ENCODE measurements at regions not wholly inside any gene's neighbourhood (a gene's known extent, or its start where the extent isn't known, plus 50 kb on each side); places are given as distances from the start of the nearest gene placed in this dataset.

GRCh38 chr4:181608181-181608580 is 635.0 kb upstream of the TENM3 start:
- in situ Hi-C loops (cut with MboI; ENCODE audit: low pct_unique_long_range_greater_than_20kb in 2 of 9, low sequenced_read_pairs in 9 of 9, unreplicated experiment in 9 of 9): no loop called here
- WGBS, 10 experiments: 0 to 86% (median 55%) methylated on average over 1 to 2 of the region's 2 CpGs; no CpG with 5 or more reads in 2 of the 10 experiments
- no peak overlapping the region for H3K4me3 ChIP-seq
- peaks cover 12 to 31% of the 10 kb centered on the region in 2 donors for H3K4me1 ChIP-seq (replicated peaks in 1 of 2)
- no peak for ATAC-seq (replicated peaks in 6 of 8)
- no peak overlapping the region for H3K27ac ChIP-seq

DNA sequence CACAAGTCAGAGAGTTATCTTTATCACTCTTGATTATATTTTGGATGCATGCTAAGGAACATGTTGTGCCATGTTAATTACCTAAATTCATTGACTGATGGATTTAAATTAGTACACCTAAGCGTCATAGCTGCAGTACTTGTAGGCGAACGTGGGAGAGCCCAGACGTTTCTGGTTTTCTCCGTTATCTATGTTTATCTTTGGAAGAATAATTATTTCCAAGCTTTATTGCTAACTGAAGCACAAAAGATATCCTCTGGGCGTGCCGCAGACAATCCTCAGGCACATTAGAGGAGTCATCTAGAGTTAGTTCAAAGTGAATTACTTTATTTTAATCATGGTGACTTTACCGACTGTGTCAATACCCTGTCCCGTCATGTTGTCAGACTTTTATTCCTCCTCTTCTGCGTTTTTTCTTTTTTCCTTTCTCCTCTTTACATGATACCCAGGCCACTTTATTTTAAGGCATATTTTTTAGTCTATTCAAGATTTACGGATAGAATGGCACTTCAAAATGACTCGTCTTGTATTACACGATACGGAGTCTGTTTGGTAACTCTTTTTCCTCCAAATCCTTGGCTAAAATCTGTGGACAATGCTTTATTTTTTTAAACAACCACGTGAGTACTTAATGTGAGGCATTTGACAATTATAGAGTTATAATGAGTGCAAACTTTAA is 632.0 kb upstream of the TENM3 start:
- in situ Hi-C loops (cut with MboI; ENCODE audit: low pct_unique_long_range_greater_than_20kb in 2 of 9, low sequenced_read_pairs in 9 of 9, unreplicated experiment in 9 of 9): no loop called here
- Histone ChIP-seq H3K4me1 (replicated peaks in 1 of 2) (peaks cover 12 to 31% of the 10 kb centered on the region in 2 donors), H3K4me3 (no peak overlapping the region), H3K27ac (no peak overlapping the region)
- WGBS, 10 experiments: 20 to 95% (median 78%) methylated on average over 6 to 15 of the region's 15 CpGs
- ATAC-seq (replicated peaks in 6 of 8): peak in 2 of 8 experiments; percentile 38 to 45

DNA sequence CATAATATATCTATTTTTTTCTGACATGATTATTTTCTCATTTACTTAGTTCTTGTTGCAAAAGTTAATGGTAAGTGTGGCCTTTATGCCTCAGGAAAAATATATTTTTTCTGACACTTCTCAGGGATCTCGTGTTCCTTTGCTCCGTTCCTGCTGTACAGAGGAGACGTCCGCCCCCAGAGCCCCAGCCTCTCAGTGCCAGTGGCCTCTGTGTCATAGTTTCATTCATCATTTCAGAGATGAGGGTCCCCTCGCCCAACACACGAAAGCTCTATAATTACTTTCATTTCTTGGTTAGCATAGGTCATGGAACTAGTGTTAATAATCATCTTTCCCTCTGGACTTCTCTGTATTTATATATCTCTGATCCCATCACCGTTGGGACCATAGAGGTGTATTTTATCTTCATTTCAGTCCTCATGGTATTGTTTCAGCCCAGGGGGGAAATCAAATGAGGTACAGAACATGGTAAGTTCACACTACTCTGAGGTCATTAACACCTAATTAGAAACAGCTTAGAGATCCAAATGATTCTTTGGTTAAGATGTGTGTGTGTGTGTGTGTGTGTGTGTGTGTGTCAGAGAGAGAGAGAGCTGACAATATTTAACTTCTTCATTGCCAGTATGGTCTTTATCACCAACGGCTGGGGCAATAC is 631.1 kb upstream of the TENM3 start:
- no peak overlapping the region for H3K27ac ChIP-seq
- ATAC-seq (replicated peaks in 6 of 8): peak in 5 of 8 experiments; percentile 65 to 96 (median 93)
- H3K4me3 ChIP-seq: no peak overlapping the region
- in situ Hi-C loops (cut with MboI; ENCODE audit: low pct_unique_long_range_greater_than_20kb in 2 of 9, low sequenced_read_pairs in 9 of 9, unreplicated experiment in 9 of 9): no loop called here
- peaks cover 12 to 31% of the 10 kb centered on the region in 2 donors for H3K4me1 ChIP-seq (replicated peaks in 1 of 2)
- WGBS, 10 experiments: 0 to 64% (median 37%) methylated on average over 1 to 7 of the region's 8 CpGs; no CpG with 5 or more reads in 1 of the 10 experiments

- no peak for ATAC-seq (replicated peaks in 6 of 8)
- WGBS, 10 experiments: 0 to 100% (median 71%) methylated on average over 1 to 5 of the region's 6 CpGs; no CpG with 5 or more reads in 1 of the 10 experiments
- in situ Hi-C loops (cut with MboI; ENCODE audit: low pct_unique_long_range_greater_than_20kb in 2 of 9, low sequenced_read_pairs in 9 of 9, unreplicated experiment in 9 of 9): no loop called here
- Histone ChIP-seq H3K4me3 (no peak overlapping the region), H3K27ac (no peak overlapping the region), H3K4me1 (replicated peaks in 1 of 2) (peaks cover 12 to 31% of the 10 kb centered on the region in 2 donors)
Observed at GRCh38 chr4:181613200-181613599, 630.0 kb upstream of the TENM3 start.

DNA sequence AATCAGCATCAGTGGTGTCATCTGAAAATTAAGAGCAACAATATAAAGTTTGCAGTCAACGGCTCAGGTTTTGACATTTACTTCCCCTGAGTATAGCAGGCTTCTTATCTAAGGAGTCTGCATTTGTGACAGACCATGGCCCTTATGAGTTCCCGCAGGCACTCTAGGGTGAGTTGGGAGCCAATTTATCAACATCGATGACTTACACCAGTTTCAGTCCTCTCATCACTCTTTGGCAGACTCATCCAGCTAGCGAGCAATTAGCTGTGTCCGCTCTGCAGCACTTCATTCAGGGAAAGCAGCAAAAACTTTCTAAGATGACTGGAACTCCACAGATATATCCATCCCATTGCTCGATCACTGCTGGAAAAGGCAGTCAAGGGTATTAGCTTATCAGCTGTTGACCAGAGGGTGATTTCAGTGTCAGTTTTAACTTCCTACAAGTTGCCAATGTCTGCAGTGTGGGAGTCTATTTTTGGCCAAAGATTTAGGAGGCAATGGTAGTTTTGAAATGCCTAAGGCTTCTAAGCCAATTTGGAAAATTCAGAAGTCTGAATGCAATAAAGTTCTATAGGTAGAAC is 625.1 kb upstream of the TENM3 start:
- in situ Hi-C loops (cut with MboI; ENCODE audit: low pct_unique_long_range_greater_than_20kb in 2 of 9, low sequenced_read_pairs in 9 of 9, unreplicated experiment in 9 of 9): no loop called here
- Histone ChIP-seq H3K27ac (no peak overlapping the region), H3K4me3 (no peak overlapping the region), H3K4me1 (replicated peaks in 1 of 2) (peaks cover 0 to 7% of the 10 kb centered on the region in 2 donors)
- no peak for ATAC-seq (replicated peaks in 6 of 8)
- WGBS, 10 experiments: 12 to 100% (median 91%) methylated on average over 1 to 6 of the region's 6 CpGs

DNA sequence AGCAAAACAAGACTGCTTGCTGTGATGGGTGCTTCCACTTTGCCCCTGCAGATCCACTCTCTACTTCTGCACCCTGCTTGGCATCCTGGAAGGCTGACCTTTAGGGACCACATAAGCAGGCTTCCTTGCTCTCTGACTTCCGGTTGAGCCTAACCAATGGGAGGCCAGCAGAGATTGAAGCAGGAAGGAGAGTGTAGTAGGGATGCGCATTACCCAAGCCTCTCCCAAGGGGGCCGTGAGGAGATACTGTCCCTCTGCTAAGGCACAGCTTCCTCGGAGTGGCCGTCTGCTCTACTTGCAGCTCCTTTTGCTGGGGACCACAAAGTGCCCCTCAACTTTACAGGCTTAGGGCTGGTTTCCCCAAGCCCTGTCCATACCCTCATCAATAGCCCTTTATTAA is 624.3 kb upstream of the TENM3 start:
- 0 to 100% (median 85%) methylated on average over 1 to 4 of the region's 5 CpGs; no CpG with 5 or more reads in 6 of the 10 experiments for whole genome bisulfite sequencing, 10 experiments
- no peak overlapping the region for H3K27ac ChIP-seq
- no peak for ATAC-seq (replicated peaks in 6 of 8)
- in situ Hi-C loops (cut with MboI; ENCODE audit: low pct_unique_long_range_greater_than_20kb in 2 of 9, low sequenced_read_pairs in 9 of 9, unreplicated experiment in 9 of 9): no loop called here
- no peak overlapping the region for H3K4me3 ChIP-seq
- H3K4me1 ChIP-seq (replicated peaks in 1 of 2): peaks cover 0 to 7% of the 10 kb centered on the region in 2 donors

- H3K4me1 ChIP-seq (replicated peaks in 1 of 2): peaks cover 0 to 7% of the 10 kb centered on the region in 2 donors
- in situ Hi-C loops (cut with MboI; ENCODE audit: low pct_unique_long_range_greater_than_20kb in 2 of 9, low sequenced_read_pairs in 9 of 9, unreplicated experiment in 9 of 9): no loop called here
- H3K4me3 ChIP-seq: no peak overlapping the region
- ATAC-seq (replicated peaks in 6 of 8): no peak
- WGBS, 10 experiments: 0 to 100% (median 91%) methylated on average over 1 to 6 of the region's 7 CpGs
- H3K27ac ChIP-seq: no peak overlapping the region
Observed at GRCh38 chr4:181619651-181620050, 623.6 kb upstream of the TENM3 start.

- 0 to 100% (median 90%) methylated on average over 1 to 11 of the region's 12 CpGs for WGBS, 10 experiments
- in situ Hi-C loops (cut with MboI; ENCODE audit: low pct_unique_long_range_greater_than_20kb in 2 of 9, low sequenced_read_pairs in 9 of 9, unreplicated experiment in 9 of 9): no loop called here
- peak in 1 of 8 experiments; percentile 78 for ATAC-seq (replicated peaks in 6 of 8)
- no peaks in the 10 kb centered on the region for H3K4me1 ChIP-seq (replicated peaks in 1 of 2)
- no peak overlapping the region for H3K4me3 ChIP-seq
- no peak overlapping the region for H3K27ac ChIP-seq
Observed at GRCh38 chr4:181637186-181638105, 605.8 kb upstream of the TENM3 start.

DNA sequence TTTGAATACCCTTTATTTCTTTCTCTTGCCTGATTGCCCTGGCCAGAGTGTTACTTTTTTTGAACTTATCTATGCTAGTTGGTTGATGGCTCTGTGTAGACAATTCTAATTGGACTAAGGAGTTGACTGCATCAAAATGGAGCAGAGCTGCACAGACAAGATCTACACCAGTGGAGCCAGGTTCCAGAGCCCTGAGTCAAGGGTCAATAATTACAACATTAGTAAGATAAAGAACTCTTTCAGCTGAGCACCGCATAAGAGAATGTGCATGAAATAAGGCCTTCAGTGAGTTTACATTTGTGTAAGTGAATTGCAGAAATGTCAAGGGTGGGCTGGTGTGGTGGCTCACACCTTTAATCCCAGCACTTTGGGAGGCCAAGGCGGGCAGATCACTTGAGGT is 599.7 kb upstream of the TENM3 start:
- 40 to 100% (median 90%) methylated on average over 1 to 2 of the region's 2 CpGs; no CpG with 5 or more reads in 4 of the 10 experiments for WGBS, 10 experiments

DNA sequence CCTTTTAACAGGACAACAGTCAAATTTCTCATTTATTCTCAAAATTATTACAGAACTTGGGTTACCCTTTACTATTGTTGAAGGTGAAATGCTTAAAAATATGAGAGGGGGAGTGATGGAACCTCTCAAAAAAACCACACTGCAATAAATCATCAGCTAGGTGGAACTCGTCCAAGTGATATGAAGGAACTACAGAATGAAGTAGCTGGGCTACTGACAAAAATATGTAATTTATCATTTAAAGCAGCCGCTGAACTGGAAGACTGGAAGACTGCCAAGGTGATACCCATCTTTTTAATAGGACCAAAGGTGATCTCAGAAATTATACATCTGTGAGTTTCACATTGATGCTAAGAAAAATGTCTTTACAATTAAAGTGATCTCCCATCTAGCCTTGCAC is 597.7 kb upstream of the TENM3 start:
- H3K27ac ChIP-seq: no peak overlapping the region
- no peak overlapping the region for H3K4me3 ChIP-seq
- WGBS, 10 experiments: 17 to 100% (median 86%) methylated on average over 1 to 2 of the region's 2 CpGs; no CpG with 5 or more reads in 1 of the 10 experiments
- no peak for ATAC-seq (replicated peaks in 6 of 8)
- no peaks in the 10 kb centered on the region for H3K4me1 ChIP-seq (replicated peaks in 1 of 2)
- in situ Hi-C loops (cut with MboI; ENCODE audit: low pct_unique_long_range_greater_than_20kb in 2 of 9, low sequenced_read_pairs in 9 of 9, unreplicated experiment in 9 of 9): no loop called here

More for the DNA sequence above, 599.7 kb upstream of the TENM3 start:
- in situ Hi-C loops (cut with MboI; ENCODE audit: low pct_unique_long_range_greater_than_20kb in 2 of 9, low sequenced_read_pairs in 9 of 9, unreplicated experiment in 9 of 9): no loop called here
- no peak overlapping the region for H3K27ac ChIP-seq
- H3K4me3 ChIP-seq: no peak overlapping the region
- ATAC-seq (replicated peaks in 6 of 8): no peak
- no peaks in the 10 kb centered on the region for H3K4me1 ChIP-seq (replicated peaks in 1 of 2)

- no peak for ATAC-seq (replicated peaks in 6 of 8)
- H3K4me1 ChIP-seq (replicated peaks in 1 of 2): no peaks in the 10 kb centered on the region
- 26 to 100% (median 93%) methylated on average over 2 to 6 of the region's 6 CpGs for WGBS, 10 experiments
- no peak overlapping the region for H3K4me3 ChIP-seq
- in situ Hi-C loops (cut with MboI; ENCODE audit: low pct_unique_long_range_greater_than_20kb in 2 of 9, low sequenced_read_pairs in 9 of 9, unreplicated experiment in 9 of 9): no loop called here
- no peak overlapping the region for H3K27ac ChIP-seq
Observed at GRCh38 chr4:181646864-181647263, 596.3 kb upstream of the TENM3 start.

DNA sequence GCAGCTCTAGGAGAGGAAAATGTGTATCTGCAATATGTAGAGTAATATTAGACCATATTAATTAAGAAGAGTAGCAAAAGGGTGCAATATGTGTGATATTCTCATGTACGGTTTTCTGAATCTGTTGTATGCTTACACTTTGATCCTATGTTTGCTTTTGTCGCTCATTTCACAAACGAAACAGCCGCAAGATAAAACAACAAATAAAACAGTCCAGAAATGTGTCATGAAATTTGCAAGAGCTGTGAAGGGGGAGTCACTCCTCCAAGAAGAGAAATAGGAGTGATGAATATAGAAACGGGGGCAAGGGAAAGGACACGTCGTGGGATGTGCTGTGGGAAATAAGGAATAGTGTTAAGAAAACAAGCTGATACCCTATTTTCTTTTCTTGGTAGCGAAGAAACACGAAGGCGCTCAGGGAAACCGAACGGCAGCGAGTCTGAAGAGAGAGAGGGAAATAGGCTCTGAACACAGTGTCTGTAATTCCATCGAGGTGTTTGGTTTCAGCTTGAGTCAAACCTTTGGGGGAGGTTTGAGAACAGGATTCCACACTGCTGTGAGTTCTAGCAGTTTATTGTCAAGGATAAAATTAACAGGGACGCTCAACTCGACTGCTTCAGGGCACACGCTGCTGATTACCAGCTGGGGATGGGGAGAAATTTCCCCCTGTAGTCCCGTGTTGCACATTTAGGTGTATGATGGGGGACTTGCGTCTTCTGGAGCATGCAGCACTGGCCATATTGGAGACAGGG is 595.6 kb upstream of the TENM3 start:
- H3K27ac ChIP-seq: no peak overlapping the region
- peak in 1 of 8 experiments; percentile 26 for ATAC-seq (replicated peaks in 6 of 8)
- no peaks in the 10 kb centered on the region for H3K4me1 ChIP-seq (replicated peaks in 1 of 2)
- 12 to 94% (median 81%) methylated on average over 3 to 19 of the region's 19 CpGs for WGBS, 10 experiments
- no peak overlapping the region for H3K4me3 ChIP-seq
- in situ Hi-C loops (cut with MboI; ENCODE audit: low pct_unique_long_range_greater_than_20kb in 2 of 9, low sequenced_read_pairs in 9 of 9, unreplicated experiment in 9 of 9): no loop called here
